ENCODE measurements at regions not wholly inside any gene's neighbourhood (a gene's known extent, or its start where the extent isn't known, plus 50 kb on each side); places are given as distances from the start of the nearest gene placed in this dataset.

GRCh38 chr17:73697872-73698271, 53.6 kb upstream of the SDK2 start (continued):
- TF ChIP-seq NONO (IDR thresholded peaks at IDR 0.05), result no peak
- no peak for TF ChIP-seq NONO (CRISPR knock-in tag; conservative IDR thresholded peaks at IDR 0.05)
- TF ChIP-seq, protein P1, sequence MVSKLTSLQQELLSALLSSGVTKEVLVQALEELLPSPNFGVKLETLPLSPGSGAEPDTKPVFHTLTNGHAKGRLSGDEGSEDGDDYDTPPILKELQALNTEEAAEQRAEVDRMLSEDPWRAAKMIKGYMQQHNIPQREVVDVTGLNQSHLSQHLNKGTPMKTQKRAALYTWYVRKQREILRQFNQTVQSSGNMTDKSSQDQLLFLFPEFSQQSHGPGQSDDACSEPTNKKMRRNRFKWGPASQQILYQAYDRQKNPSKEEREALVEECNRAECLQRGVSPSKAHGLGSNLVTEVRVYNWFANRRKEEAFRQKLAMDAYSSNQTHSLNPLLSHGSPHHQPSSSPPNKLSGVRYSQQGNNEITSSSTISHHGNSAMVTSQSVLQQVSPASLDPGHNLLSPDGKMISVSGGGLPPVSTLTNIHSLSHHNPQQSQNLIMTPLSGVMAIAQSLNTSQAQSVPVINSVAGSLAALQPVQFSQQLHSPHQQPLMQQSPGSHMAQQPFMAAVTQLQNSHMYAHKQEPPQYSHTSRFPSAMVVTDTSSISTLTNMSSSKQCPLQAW (CRISPR knock-in tag; IDR thresholded peaks at IDR 0.05), result peak; percentile 41; the same call in 1 of the 2 replicates
- TF ChIP-seq, protein P2, sequence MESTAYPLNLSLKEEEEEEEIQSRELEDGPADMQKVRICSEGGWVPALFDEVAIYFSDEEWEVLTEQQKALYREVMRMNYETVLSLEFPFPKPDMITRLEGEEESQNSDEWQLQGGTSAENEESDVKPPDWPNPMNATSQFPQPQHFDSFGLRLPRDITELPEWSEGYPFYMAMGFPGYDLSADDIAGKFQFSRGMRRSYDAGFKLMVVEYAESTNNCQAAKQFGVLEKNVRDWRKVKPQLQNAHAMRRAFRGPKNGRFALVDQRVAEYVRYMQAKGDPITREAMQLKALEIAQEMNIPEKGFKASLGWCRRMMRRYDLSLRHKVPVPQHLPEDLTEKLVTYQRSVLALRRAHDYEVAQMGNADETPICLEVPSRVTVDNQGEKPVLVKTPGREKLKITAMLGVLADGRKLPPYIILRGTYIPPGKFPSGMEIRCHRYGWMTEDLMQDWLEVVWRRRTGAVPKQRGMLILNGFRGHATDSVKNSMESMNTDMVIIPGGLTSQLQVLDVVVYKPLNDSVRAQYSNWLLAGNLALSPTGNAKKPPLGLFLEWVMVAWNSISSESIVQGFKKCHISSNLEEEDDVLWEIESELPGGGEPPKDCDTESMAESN (CRISPR knock-in tag; conservative IDR thresholded peaks at IDR 0.05), result 0 out of 2 replicates have a peak, but pooled peaks have one; percentile 40
- TF ChIP-seq MTA3 (CRISPR knock-in tag; IDR thresholded peaks at IDR 0.05), result no peak
- TF ChIP-seq RFX5 (IDR thresholded peaks at IDR 0.05; ENCODE audit: low read depth, low read length), result no peak

GRCh38 chr17:73698966-73699365, 54.7 kb upstream of the SDK2 start:
- no peak overlapping the region for H3K4me3 ChIP-seq (replicated peaks in 1 of 3; ENCODE audit: insufficient read depth in 1 of 3, low read depth in 2 of 3, low read length in 3 of 3)
- CTCF ChIA-PET (ENCODE audit: low intra/inter-chr PET ratio, low total read pairs), result no interaction called here
- peaks cover 20% of the 10 kb centered on the region for H3K4me1 ChIP-seq (ENCODE audit: insufficient read depth, low read length)
- intact Hi-C loops (cut with micrococcal nuclease; ENCODE audit: unreplicated experiment), result no loop called here
- no TSS peak for BruUV-seq (replicated peaks)
- ATAC-seq (no peak), DNase-seq (ENCODE audit: low spot score) (no peak), FAIRE-seq (no peak)
- no peak overlapping the region for H3K9ac ChIP-seq (ENCODE audit: insufficient read depth, low read depth, low read length)
- no peaks in the 10 kb centered on the region for H3K79me2 ChIP-seq (ENCODE audit: insufficient read depth, low read length)
- no peaks in the 10 kb centered on the region for H4K20me1 ChIP-seq (ENCODE audit: insufficient read depth, low read length)
- TF ChIP-seq SP4 (CRISPR knock-in tag; IDR thresholded peaks at IDR 0.05) (no peak), ZBTB7B (CRISPR knock-in tag; IDR thresholded peaks at IDR 0.05) (no peak), GZF1 (CRISPR knock-in tag; IDR thresholded peaks at IDR 0.05) (no peak), SOX6 (IDR thresholded peaks at IDR 0.05) (no peak), SOX6 (CRISPR knock-in tag; IDR thresholded peaks at IDR 0.05) (no peak), SP1 (IDR thresholded peaks at IDR 0.05) (no peak), SP1 (CRISPR knock-in tag; IDR thresholded peaks at IDR 0.05) (no peak), MTA3 (CRISPR knock-in tag; IDR thresholded peaks at IDR 0.05) (no peak), ZNF317 (CRISPR knock-in tag; IDR thresholded peaks at IDR 0.05) (no peak), ZNF281 (CRISPR knock-in tag; IDR thresholded peaks at IDR 0.05; ENCODE audit: borderline replicate concordance) (no peak), ZNF234 (CRISPR knock-in tag; conservative IDR thresholded peaks at IDR 0.05) (no peak), ZNF772 (CRISPR knock-in tag; IDR thresholded peaks at IDR 0.05) (no peak), PHF8 (CRISPR knock-in tag; IDR thresholded peaks at IDR 0.05) (no peak)
- H3K27ac ChIP-seq (ENCODE audit: extremely low read length, insufficient read depth, low read length), result no peak overlapping the region
- H3K9me3 ChIP-seq (ENCODE audit: low read length), result no peaks in the 10 kb centered on the region
- H3K4me2 ChIP-seq (ENCODE audit: low read depth, low read length), result no peak overlapping the region
- H3K36me3 ChIP-seq (replicated peaks in 1 of 2; ENCODE audit: control insufficient read depth in 1 of 2, insufficient read depth in 2 of 2, low read length in 2 of 2), result no peaks in the 10 kb centered on the region
- POLR2A ChIA-PET, result no interaction called here
- 40% methylated on average over 4 of the region's 5 CpGs for WGBS (ENCODE audit: low lambda C conversion rate)
- in situ Hi-C loops (cut with HindIII; ENCODE audit: extremely low pct_ligation_motif_present, low pct_unique_long_range_greater_than_20kb), result no loop called here
- H3K27me3 ChIP-seq (ENCODE audit: control insufficient read depth in 1 of 2, insufficient read depth in 2 of 2, low read length in 2 of 2), result peaks cover 0 to 3% of the 10 kb centered on the region in 2 experiments; a peak in 1 of 5 replicates
- H2AFZ ChIP-seq (ENCODE audit: low read length), result no peak overlapping the region

Measured in HepG2 (cell line).